Forelimb muscle (tissue), 1 donor: ENCODE measurements at regions not wholly inside any gene's neighbourhood (a gene's known extent, or its start where the extent isn't known, plus 50 kb on each side); places are given as distances from the start of the nearest gene placed in this dataset.

Experiments used
- DNase-seq: peaks from one replicate; pipeline ENCODE4 v3.0.0-alpha.2; 2013; ENCODE audit warnings: low read depth

GRCh38 chr6:104087765-104088164, 772.0 kb downstream of the HACE1 start:
- DNase-seq, result no peak

DNA sequence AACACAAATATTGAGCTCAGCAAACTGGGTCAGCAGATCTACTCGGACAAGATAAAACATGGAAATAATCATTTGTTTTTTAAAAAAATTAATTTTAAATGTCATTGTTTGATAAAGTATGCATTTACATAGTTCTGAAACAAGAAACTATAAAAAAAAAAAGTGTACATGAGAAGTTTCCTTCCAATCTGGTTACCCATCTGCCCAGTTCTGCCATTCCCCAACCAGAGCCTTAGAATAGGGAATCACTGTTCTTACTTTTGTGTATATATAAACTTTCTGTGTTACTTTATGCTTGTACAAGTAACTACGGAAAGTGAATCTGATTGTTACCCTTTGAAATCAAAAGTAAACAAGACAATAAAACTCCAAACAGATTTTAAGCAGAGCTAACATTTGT, 791.4 kb downstream of the HACE1 start:
- no peak for DNase-seq

DNA sequence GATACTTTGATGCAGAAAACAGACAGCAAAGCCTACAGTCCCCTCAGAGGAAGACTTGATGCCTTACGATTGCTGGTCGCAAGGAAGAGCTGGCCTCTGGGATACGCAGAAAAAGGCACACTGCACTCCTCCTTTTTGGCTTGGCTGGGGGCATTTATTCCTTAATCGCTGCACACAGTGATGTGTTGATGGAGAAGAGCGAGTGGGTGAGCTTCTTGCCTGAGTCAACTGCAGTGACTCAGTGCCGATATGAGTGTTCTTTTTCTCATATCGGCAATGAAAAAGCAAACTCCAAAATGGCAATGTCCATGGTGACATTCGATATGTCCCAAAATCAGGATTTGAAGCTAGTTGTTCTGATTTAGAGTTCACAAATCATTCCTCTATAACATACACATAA, 794.8 kb downstream of the HACE1 start:
- DNase-seq, result no peak

- DNase-seq, result no peak
Observed at GRCh38 chr6:104050455-104050854, 809.3 kb downstream of the HACE1 start.

DNA sequence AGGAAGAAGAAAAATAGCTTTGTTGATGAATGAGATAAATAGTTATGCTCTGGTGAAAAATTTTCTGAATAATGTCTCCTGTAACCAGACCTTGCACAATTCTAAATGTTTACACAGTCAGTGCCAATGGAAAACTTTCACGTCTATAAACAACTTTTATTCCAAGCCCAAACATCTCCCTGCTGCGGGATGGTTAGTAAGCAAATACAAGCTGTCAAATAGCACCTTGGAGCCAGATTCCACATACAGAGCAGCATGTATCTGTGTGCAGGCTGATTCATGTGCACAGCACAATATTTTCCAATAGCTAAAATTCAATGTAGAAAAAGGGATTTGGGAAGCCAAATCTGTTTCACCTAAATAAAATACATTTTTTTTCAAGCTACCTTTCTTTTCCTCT, 813.3 kb downstream of the HACE1 start:
- no peak for DNase-seq

DNA sequence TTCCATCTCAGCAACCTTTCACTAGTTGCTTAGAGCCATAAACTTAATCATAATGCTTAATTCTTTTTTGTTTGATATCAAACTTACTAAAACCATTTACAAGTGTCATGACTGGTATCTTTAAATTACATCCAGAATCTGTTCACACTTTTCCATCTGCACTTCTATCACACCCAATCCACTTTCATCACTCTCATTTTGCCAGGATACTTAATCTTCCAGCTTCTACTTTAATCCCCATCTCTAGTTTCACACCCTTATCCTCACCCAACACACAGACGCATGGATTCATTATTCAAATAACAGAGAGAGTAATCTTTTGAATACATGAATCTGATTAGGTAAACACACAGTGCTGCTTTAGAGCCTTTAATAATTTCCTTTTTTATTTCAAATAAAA, 828.4 kb downstream of the HACE1 start:
- DNase-seq, result no peak

GRCh38 chr6:104022126-104022525, 837.6 kb downstream of the HACE1 start:
- no peak for DNase-seq

GRCh38 chr6:104019075-104019753, 840.5 kb downstream of the HACE1 start:
- DNase-seq, result no peak

DNA sequence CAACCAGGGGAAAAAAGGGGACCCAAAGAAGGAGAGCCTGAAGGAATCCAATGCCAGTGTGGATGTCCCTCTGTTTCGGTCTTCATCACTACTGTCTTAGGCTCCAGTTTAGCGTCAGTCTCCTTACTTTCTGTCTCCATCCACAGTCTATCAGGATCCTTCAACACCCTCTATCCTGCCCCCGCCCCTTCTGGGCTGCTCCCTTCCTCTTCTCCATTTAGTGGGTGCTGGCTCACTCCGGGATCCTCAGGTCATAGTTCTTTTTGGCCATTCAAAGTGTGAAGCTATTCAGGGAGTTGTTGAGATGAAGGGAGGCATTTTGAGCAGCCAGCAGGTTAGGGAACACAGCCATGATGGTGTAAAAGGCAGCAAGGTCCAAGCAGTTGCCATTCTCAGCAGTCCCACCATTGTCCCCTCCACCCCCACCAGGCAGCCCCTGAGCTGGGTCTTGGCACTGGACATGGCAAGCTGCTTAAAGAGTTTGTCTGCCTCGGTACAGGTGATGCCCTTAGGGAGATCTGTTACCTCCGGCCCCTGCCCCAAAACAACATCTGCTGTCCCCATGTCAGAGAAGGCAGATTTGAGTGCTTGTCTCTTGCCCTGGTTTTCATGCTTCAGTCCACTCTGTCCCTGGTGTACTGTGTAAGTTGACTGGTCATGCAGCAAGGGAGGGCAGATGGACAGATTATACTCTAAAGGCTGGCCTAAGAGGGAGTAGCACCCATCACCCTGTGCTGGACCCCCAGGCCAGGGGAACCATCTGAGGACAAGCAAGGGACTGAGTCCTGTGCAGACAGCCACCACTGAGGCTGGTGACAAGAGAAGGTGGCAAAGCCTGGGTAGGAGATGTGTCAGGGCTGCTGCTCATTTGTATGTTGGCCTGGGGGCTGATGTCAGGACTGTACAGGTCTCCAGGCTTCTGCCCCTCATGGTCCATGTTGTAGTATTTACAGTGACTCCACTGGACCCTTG, 842.0 kb downstream of the HACE1 start:
- DNase-seq, result no peak

DNA sequence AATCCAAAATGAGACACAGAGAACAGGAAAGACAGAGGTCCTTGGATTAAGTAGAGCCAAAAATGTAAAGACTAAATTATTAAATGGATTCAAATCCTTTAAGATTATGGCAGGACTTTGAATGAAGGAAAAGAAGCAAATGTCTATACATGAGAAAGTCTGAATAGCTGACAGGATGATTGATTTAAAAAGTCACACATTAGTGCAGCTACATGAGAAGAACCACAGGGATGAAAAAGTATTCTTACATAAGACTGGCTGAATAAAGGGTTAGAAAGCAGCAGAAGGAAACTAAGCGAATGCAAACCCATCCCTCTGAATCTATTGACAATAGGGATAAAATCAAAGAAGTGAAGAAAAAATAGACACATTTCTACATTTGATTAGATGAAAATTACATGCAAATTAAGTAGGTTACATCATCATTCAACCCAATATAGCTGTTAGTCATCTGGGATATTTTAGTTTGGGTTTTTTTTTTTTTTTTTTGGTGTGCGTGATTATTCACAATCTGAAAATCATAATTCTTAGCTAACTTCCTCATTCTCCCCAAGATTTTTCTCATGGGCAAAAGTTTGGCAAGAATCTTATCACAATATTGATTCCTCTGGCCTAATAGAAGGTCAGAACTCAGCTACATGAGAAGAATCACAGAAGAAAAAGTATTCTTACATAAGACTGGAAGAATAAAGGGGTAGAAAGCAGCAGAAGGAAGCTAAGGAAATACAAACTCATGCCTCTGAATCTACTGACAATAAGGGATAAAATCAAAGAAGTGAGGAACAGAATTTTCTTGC, 845.4 kb downstream of the HACE1 start:
- no peak for DNase-seq

GRCh38 chr6:104013312-104013971, 846.3 kb downstream of the HACE1 start:
- DNase-seq, result no peak

DNA sequence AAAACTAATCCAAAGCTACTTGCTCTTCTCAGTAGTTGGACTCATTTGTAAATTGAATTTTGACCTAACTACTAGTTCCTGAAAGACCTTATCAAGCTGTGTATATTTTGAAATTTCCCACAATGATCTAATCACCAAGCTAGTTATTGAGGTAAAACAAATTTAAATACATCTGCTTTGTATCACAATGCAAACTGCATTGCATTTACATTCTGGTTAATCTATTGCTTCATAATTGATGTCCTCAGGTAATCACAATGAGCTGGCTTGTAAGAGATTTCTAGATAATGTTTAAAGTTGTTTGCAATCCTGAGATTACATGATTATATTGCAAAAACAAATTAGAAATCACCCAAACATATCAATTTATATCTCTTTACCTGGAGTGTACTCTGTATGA, 848.8 kb downstream of the HACE1 start:
- no peak for DNase-seq

- DNase-seq, result no peak
Observed at GRCh38 chr6:104003803-104004516, 855.8 kb downstream of the HACE1 start.

DNA sequence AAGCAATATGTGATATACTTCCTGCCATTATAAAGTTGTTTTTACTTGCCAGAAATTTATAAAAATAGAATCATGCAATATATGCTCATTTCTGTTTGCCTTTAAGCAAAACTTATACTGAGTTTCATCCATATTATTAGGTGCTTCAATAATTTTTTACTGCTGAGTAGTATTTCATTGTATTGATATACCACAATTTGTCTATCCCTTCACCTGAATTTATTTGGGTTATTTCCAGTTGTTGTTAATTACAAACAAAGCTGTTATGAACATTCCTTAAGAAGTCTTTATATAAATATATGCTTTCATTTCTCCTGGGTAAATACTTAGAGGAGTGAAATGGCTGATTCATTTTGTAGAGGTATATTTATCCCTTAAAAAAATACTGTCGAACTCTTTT, 864.1 kb downstream of the HACE1 start:
- no peak for DNase-seq

- DNase-seq, result no peak
Observed at GRCh38 chr6:103983860-103984259, 875.9 kb downstream of the HACE1 start.

GRCh38 chr6:103983011-103983410, 876.7 kb downstream of the HACE1 start:
- DNase-seq, result no peak

DNA sequence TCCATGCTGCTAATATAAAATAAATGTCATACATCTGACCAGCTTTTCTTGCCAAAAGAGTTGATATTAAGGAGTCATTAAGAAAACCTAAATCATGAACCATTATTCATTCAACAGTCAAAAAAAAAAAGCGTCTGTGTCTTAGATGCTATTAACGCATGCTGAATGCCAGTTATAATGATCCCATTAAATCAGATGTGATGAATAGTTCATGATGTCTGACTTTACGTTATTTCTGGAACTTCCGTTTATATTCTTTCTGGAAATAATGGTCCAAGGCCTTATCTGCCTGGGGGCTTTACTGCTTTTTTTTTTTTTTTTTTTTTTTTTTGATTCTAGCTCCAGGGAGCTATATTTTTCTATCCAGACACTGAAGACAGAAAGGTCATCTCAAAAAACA, 877.1 kb downstream of the HACE1 start:
- no peak for DNase-seq

DNA sequence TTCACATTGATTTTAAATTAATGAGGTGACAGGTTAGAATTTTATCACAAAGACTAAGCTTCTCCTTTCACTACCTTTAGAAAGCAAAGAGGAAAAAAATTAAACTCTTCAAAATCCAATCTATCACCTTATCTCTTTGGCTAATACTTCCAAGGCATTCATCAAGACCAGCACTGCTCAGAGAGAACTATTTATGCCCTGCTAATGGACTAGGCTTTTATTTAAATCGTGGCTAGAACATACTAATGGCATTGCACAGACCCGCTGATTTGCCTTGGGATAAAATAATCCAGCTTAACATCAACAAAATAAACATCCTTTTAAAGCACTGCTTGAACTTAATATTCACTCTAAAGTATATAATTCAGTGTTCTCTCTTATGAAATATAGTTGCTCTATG, 880.4 kb downstream of the HACE1 start:
- no peak for DNase-seq

DNA sequence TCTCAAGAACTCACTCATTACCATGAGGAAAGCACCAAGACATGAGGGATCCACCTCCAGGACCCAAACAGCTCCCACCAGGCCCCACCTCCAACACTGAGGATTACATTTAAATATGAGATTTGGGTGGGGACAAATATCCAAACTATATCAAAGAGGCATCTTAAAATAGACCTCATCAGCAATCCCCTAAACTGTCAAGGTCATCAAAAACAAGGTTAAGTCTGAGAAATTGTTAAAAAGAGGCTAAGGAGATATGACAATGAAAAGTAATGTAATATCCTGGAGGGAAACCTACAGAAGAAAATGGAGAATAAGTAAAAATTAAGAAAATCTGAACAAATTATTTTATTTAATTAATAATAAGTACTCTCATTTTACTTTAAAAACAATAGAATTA, 922.3 kb downstream of the HACE1 start:
- no peak for DNase-seq

DNA sequence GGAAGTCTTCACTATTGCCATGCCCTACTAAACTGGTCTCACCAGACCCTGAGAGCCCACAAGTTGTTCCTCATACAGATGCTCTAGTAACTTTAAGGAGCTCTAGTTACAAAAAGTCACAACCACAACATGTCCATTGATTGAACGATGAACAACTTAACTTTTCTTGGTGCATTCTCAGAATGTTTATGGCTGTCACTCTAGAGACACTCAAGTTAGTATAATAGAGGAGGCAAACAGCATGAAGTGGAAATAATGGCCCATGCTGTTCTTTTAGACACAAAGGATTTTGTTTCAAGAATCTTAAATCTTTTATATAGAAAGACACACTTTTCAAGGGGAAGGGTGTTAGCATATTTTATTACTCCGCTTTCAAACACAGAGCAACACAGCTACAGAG, 934.4 kb downstream of the HACE1 start:
- DNase-seq, result no peak

GRCh38 chr6:103910018-103910417, 949.7 kb downstream of the HACE1 start:
- no peak for DNase-seq
